ENCODE measurements at regions not wholly inside any gene's neighbourhood (a gene's known extent, or its start where the extent isn't known, plus 50 kb on each side); places are given as distances from the start of the nearest gene placed in this dataset.

DNA sequence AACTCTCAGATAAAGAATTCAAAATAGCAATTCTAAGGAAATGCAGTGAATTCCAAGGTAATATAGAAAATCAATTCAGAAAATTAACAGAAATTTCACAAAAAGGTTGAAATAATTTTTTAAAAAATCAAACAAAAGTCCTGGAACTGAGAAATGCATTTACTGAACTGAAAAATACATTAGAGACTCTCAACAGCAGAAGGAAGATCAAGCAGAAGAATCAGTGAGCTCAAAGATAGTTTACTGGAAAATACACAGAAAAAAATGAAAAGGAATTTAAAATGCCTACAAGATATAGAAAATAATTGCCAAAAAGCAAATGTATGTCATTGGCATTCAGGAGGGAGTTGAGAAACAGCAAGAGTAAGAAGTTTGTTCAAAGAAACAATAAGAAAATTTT lies 107.3 kb downstream of the BUD13 start:
- Mint-ChIP-seq H3K9me3 (ENCODE audit: unreplicated experiment) (no peaks in the 10 kb centered on the region), H3K36me3 (ENCODE audit: low read depth, unreplicated experiment) (no peaks in the 10 kb centered on the region), H3K27ac (ENCODE audit: unreplicated experiment) (no peak overlapping the region), H3K27me3 (ENCODE audit: unreplicated experiment) (no peaks in the 10 kb centered on the region), H3K4me3 (ENCODE audit: unreplicated experiment) (no peak overlapping the region), H3K4me1 (ENCODE audit: unreplicated experiment) (peaks cover 21% of the 10 kb centered on the region)
- TF ChIP-seq, protein P1, sequence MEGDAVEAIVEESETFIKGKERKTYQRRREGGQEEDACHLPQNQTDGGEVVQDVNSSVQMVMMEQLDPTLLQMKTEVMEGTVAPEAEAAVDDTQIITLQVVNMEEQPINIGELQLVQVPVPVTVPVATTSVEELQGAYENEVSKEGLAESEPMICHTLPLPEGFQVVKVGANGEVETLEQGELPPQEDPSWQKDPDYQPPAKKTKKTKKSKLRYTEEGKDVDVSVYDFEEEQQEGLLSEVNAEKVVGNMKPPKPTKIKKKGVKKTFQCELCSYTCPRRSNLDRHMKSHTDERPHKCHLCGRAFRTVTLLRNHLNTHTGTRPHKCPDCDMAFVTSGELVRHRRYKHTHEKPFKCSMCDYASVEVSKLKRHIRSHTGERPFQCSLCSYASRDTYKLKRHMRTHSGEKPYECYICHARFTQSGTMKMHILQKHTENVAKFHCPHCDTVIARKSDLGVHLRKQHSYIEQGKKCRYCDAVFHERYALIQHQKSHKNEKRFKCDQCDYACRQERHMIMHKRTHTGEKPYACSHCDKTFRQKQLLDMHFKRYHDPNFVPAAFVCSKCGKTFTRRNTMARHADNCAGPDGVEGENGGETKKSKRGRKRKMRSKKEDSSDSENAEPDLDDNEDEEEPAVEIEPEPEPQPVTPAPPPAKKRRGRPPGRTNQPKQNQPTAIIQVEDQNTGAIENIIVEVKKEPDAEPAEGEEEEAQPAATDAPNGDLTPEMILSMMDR (IDR thresholded peaks at IDR 0.05; ENCODE audit: unreplicated experiment), result no peak
- DNase-seq (ENCODE audit: low spot score), result no peak

DNA sequence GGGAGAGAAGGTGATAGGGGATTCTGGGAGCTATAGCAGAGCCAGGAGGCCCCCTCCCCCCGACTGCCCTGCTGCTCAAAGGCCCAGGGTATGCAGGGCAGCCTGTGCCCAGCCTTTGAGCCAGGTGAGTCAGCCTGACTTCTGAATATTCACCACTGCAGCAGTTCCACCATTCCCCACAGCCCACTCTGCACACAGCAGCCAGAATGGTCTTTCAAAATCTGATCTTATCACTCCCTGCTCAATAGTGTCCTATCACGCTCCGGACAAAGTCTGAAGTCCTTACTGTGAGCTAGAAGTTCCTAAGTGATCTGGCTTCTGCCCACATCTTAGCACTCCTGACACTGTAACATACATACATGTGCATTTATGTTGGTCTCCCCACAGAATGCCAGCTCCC lies 111.7 kb downstream of the BUD13 start:
- Mint-ChIP-seq H3K4me1 (ENCODE audit: unreplicated experiment) (peaks cover 22% of the 10 kb centered on the region), H3K27ac (ENCODE audit: unreplicated experiment) (no peak overlapping the region), H3K4me3 (ENCODE audit: unreplicated experiment) (no peak overlapping the region), H3K36me3 (ENCODE audit: low read depth, unreplicated experiment) (peaks cover 5% of the 10 kb centered on the region), H3K27me3 (ENCODE audit: unreplicated experiment) (peaks cover 2% of the 10 kb centered on the region), H3K9me3 (ENCODE audit: unreplicated experiment) (no peaks in the 10 kb centered on the region)
- DNase-seq (ENCODE audit: low spot score), result no peak
- TF ChIP-seq, protein P1 (IDR thresholded peaks at IDR 0.05; ENCODE audit: unreplicated experiment), result no peak

DNA sequence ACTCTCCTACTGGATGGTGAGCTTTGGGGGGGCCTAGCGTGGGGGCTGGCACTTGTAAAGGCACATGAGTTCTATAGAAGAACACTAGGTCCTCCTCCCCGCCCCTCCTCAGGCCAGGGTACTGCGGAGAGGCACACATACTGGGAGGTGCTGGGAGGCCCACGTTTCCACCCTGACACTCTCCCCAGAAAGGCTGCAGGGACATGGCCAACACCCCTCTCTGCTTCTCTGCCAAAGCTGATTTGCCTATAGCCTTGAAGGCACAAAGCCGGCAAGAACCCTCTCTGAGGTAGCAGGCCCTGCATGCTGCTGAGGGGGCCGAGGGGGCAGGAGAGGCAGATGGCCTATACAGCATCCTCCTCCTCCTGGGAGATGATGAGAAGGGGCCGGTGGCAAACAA lies 112.8 kb downstream of the BUD13 start:
- no peak overlapping the region for H3K27ac Mint-ChIP-seq (ENCODE audit: unreplicated experiment)
- H3K4me1 Mint-ChIP-seq (ENCODE audit: unreplicated experiment), result peaks cover 22% of the 10 kb centered on the region
- no peaks in the 10 kb centered on the region for H3K9me3 Mint-ChIP-seq (ENCODE audit: unreplicated experiment)
- H3K27me3 Mint-ChIP-seq (ENCODE audit: unreplicated experiment), result peaks cover 2% of the 10 kb centered on the region
- H3K36me3 Mint-ChIP-seq (ENCODE audit: low read depth, unreplicated experiment), result peaks cover 5% of the 10 kb centered on the region
- no peak overlapping the region for H3K4me3 Mint-ChIP-seq (ENCODE audit: unreplicated experiment)
- no peak for DNase-seq (ENCODE audit: low spot score)
- TF ChIP-seq, protein P1 (IDR thresholded peaks at IDR 0.05; ENCODE audit: unreplicated experiment), result no peak

DNA sequence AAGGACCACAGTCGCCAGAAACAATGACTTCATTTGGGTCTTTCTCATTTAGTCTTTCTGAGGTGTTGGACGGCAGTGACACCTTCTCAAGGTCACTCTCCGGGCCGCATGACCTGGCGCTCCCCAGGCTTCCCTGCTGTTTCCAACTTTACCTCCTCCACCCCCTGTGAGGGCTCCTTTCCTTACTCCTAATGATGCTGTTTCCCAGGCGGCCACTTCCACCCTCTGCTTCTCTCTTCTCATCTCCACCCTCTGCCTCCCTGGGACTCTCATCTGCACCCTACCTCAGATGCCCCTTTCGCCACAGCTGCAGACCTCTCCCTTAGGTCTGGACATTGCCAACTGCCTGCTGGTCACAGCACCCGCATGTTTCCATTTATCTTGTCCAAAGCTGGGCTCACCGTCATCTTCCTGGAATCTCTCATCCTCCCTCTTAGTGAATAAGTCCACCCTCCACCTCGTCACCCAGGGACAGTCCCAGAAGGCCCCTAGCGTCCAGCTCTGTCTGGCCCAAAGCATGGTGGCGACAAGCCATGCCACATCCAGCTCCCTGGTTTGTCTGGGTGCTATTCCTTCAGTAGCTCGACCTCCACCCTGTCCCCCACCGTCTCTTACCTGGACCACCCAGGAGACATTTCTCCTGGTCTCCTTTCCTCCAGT lies 113.8 kb downstream of the BUD13 start:
- peaks cover 22% of the 10 kb centered on the region for H3K4me1 Mint-ChIP-seq (ENCODE audit: unreplicated experiment)
- no peak overlapping the region for H3K27ac Mint-ChIP-seq (ENCODE audit: unreplicated experiment)
- H3K4me3 Mint-ChIP-seq (ENCODE audit: unreplicated experiment), result no peak overlapping the region
- H3K9me3 Mint-ChIP-seq (ENCODE audit: unreplicated experiment), result no peaks in the 10 kb centered on the region
- TF ChIP-seq, protein P1 (IDR thresholded peaks at IDR 0.05; ENCODE audit: unreplicated experiment), result no peak
- H3K27me3 Mint-ChIP-seq (ENCODE audit: unreplicated experiment), result peaks cover 2% of the 10 kb centered on the region
- no peak for DNase-seq (ENCODE audit: low spot score)
- peaks cover 5% of the 10 kb centered on the region for H3K36me3 Mint-ChIP-seq (ENCODE audit: low read depth, unreplicated experiment)

All from endothelial cell (in vitro differentiated cells).